OCI-LY1 (cell line): ENCODE measurements at regions not wholly inside any gene's neighbourhood (a gene's known extent, or its start where the extent isn't known, plus 50 kb on each side); places are given as distances from the start of the nearest gene placed in this dataset.

Experiments used
- EZH2 ChIP-seq: fragments of 200-600 bp; sonication (generic), shearing (Covaris generic); IDR thresholded peaks from 2 replicates; pipeline ENCODE4 v1.8.0; 2017; ENCODE audit warnings: borderline replicate concordance, mixed run types, mild to moderate bottlenecking, antibody characterized with exemption, low read length, moderate library complexity, mixed read lengths
- TF ChIP-seq, protein P1 (sequence below): fragments of 200-600 bp; sonication (generic), shearing (Covaris generic); IDR thresholded peaks from 2 replicates; pipeline ENCODE4 v1.5.1; 2017; ENCODE audit warnings: mild to moderate bottlenecking, antibody characterized with exemption, low read length, moderate library complexity, mixed read lengths

DNA sequence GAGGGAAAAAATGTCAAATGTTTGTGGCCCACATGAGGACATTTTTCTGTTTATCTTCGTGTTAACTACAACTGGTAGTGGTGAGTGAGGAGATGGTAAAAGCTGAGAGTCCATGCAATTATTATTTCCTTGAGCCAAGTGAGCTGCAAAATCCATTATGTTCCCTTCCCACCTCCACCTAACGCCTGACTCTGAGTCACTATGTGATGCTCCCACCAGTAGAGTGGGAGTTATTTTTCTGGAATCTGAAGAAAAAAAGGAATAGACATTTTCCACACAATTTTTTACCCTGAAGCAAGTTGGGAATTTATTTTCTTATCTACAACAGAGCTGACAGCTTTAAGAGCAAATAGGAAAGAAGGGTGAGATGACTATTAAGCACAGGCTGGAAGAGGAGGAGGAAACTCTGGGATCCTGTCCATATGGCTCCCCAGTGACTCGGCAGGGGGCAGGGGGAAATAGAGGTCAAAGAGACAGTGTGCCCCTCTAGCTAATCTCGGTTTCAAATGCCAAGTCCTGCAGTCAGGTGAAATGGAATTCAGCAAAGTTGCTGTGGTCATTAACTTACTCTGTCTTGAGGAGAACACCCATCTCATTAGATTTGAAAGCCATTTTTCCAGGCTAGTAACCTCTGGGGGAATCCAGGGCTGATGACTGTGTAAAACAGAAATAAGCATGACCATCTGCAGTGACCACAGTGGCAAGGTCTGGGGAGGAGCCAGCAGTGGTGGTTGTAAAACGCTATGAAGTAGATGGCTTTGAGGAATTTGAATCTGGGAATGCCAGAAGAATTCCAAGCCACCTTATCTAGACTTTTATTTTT, 463.9 kb downstream of the STK39 start:
- no peak for TF ChIP-seq EZH2
- TF ChIP-seq, protein P1, sequence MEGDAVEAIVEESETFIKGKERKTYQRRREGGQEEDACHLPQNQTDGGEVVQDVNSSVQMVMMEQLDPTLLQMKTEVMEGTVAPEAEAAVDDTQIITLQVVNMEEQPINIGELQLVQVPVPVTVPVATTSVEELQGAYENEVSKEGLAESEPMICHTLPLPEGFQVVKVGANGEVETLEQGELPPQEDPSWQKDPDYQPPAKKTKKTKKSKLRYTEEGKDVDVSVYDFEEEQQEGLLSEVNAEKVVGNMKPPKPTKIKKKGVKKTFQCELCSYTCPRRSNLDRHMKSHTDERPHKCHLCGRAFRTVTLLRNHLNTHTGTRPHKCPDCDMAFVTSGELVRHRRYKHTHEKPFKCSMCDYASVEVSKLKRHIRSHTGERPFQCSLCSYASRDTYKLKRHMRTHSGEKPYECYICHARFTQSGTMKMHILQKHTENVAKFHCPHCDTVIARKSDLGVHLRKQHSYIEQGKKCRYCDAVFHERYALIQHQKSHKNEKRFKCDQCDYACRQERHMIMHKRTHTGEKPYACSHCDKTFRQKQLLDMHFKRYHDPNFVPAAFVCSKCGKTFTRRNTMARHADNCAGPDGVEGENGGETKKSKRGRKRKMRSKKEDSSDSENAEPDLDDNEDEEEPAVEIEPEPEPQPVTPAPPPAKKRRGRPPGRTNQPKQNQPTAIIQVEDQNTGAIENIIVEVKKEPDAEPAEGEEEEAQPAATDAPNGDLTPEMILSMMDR: no peak
